Renal pelvis (tissue), 1 donor: ENCODE measurements at regions not wholly inside any gene's neighbourhood (a gene's known extent, or its start where the extent isn't known, plus 50 kb on each side); places are given as distances from the start of the nearest gene placed in this dataset.
A peak's percentile ranks its signal among the peaks of the same experiment; 100 is the strongest.
"Not testable (repeated sequence)": the region's sequence is repeated elsewhere in the genome, so short reads cannot be mapped to it uniquely, and the experiment has no call there.

ENCODE experiments used
- DNase-seq: peaks from one replicate; pipeline ENCODE4 v3.0.0-alpha.2; 2013

GRCh38 chr2:215658635-215659305 is 222.9 kb upstream of the FN1 start:
- DNase-seq = no peak

GRCh38 chr2:215657844-215658243 is 222.0 kb upstream of the FN1 start:
- no peak for DNase-seq

- no peak for DNase-seq
Observed at GRCh38 chr2:215654148-215654819, 218.4 kb upstream of the FN1 start.

GRCh38 chr2:215653344-215654030 is 217.6 kb upstream of the FN1 start:
- DNase-seq = no peak

- DNase-seq = peak; percentile 16
Observed at GRCh38 chr2:215652388-215652787, 216.5 kb upstream of the FN1 start.

GRCh38 chr2:215651412-215651811 is 215.5 kb upstream of the FN1 start:
- DNase-seq = no peak

- no peak for DNase-seq
Observed at GRCh38 chr2:215644233-215644897, 208.5 kb upstream of the FN1 start.

- DNase-seq = no peak
Observed at GRCh38 chr2:215638687-215639086, 202.8 kb upstream of the FN1 start.

- no peak for DNase-seq
Observed at GRCh38 chr2:215637651-215638050, 201.8 kb upstream of the FN1 start.

- no peak for DNase-seq
Observed at GRCh38 chr2:215636816-215637215, 200.9 kb upstream of the FN1 start.

- DNase-seq = no peak
Observed at GRCh38 chr2:215635788-215636139, 199.9 kb upstream of the FN1 start.

- no peak for DNase-seq
Observed at GRCh38 chr2:215635071-215635787, 199.4 kb upstream of the FN1 start.

GRCh38 chr2:215633360-215633759 is 197.5 kb upstream of the FN1 start:
- DNase-seq = no peak

GRCh38 chr2:215631696-215632095 is 195.8 kb upstream of the FN1 start:
- DNase-seq = no peak

GRCh38 chr2:215630796-215631195 is 194.9 kb upstream of the FN1 start:
- DNase-seq = not testable (repeated sequence)

GRCh38 chr2:215627771-215628170 is 191.9 kb upstream of the FN1 start:
- no peak for DNase-seq

- DNase-seq = peak; percentile 53
Observed at GRCh38 chr2:215626812-215627281, 191.0 kb upstream of the FN1 start.

GRCh38 chr2:215626063-215626462 is 190.2 kb upstream of the FN1 start:
- DNase-seq = no peak

GRCh38 chr2:215625207-215625606 is 189.3 kb upstream of the FN1 start:
- no peak for DNase-seq

GRCh38 chr2:215624423-215624829 is 188.6 kb upstream of the FN1 start:
- peak; percentile 72 for DNase-seq

GRCh38 chr2:215622837-215623236 is 187.0 kb upstream of the FN1 start:
- DNase-seq = no peak

- no peak for DNase-seq
Observed at GRCh38 chr2:215621381-215621780, 185.5 kb upstream of the FN1 start.
